ENCODE measurements at regions not wholly inside any gene's neighbourhood (a gene's known extent, or its start where the extent isn't known, plus 50 kb on each side); places are given as distances from the start of the nearest gene placed in this dataset.
"Not testable (repeated sequence)": the region's sequence is repeated elsewhere in the genome, so short reads cannot be mapped to it uniquely, and the experiment has no call there.

DNA sequence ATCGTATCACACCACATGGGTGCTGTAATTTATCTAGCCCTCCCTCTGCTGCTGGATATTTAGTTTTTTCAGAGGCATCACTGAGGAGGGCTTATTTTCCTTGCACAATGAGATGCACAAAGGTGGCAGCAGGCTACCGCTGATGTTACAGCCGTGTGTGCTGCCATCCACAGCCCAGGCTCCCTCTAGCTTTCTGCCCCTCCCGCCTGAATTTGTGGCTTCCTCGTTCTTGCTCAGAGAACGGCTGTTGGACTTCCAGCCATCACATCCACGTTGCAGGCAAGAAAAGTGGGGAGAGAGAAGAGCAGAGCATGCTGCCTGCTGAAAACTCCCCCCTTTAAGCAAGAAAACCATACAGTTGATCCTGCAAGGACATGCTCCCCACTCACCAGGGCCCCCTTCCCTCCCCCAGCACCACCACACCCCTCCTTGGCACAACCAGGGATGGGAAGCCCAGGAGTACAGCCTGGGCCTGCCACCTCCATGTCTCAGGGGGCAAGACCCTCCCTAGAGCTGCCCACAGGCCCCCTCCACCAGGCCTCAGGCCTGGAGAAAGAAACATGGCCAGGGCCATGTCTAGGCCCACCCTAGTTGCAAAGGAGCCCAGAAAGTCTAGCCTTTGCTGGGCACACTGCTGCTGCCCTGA, 102.6 kb downstream of the MRPL14 start:
- H3K27ac ChIP-seq (ENCODE audit: low read depth, low read length), result no peak overlapping the region
- H3K36me3 ChIP-seq (ENCODE audit: control insufficient read depth in 5 of 5, insufficient read depth in 5 of 5, low read length in 5 of 5), result no peaks in the 10 kb centered on the region
- no peaks in the 10 kb centered on the region for H3K9me3 ChIP-seq (ENCODE audit: control insufficient read depth in 5 of 5, low read length in 5 of 5)
- H3K4me3 ChIP-seq (ENCODE audit: low read depth in 1 of 5, low read length in 5 of 5), result no peak overlapping the region
- H3K4me1 ChIP-seq (ENCODE audit: control insufficient read depth in 5 of 5, insufficient read depth in 5 of 5, low read length in 5 of 5), result peaks cover 0 to 6% (median 0%) of the 10 kb centered on the region in 5 donors
- no peak overlapping the region for H3K9ac ChIP-seq (ENCODE audit: low read length in 5 of 5)
- peaks cover 2 to 8% (median 2%) of the 10 kb centered on the region in 5 donors for H3K27me3 ChIP-seq (ENCODE audit: control insufficient read depth in 5 of 5, insufficient read depth in 4 of 5, low read length in 5 of 5)

- no peak overlapping the region for H3K4me3 ChIP-seq (ENCODE audit: low read depth in 1 of 5, low read length in 5 of 5)
- H3K9me3 ChIP-seq (ENCODE audit: control insufficient read depth in 5 of 5, low read length in 5 of 5), result no peaks in the 10 kb centered on the region
- H3K27me3 ChIP-seq (ENCODE audit: control insufficient read depth in 5 of 5, insufficient read depth in 4 of 5, low read length in 5 of 5), result peaks cover 2 to 8% (median 2%) of the 10 kb centered on the region in 5 donors
- H3K27ac ChIP-seq (ENCODE audit: low read depth, low read length), result no peak overlapping the region
- peaks cover 0 to 6% (median 0%) of the 10 kb centered on the region in 5 donors for H3K4me1 ChIP-seq (ENCODE audit: control insufficient read depth in 5 of 5, insufficient read depth in 5 of 5, low read length in 5 of 5)
- H3K9ac ChIP-seq (ENCODE audit: low read length in 5 of 5), result no peak overlapping the region
- H3K36me3 ChIP-seq (ENCODE audit: control insufficient read depth in 5 of 5, insufficient read depth in 5 of 5, low read length in 5 of 5), result no peaks in the 10 kb centered on the region
These were observed 103.4 kb downstream of the MRPL14 start for GRCh38 chr6:44023586-44024454.

- H3K4me1 ChIP-seq (ENCODE audit: control insufficient read depth in 5 of 5, insufficient read depth in 5 of 5, low read length in 5 of 5), result peaks cover 0 to 6% (median 0%) of the 10 kb centered on the region in 5 donors
- H3K27ac ChIP-seq (ENCODE audit: low read depth, low read length), result no peak overlapping the region
- H3K9me3 ChIP-seq (ENCODE audit: control insufficient read depth in 5 of 5, low read length in 5 of 5), result no peaks in the 10 kb centered on the region
These were observed 104.4 kb downstream of the MRPL14 start for GRCh38 chr6:44022671-44023352.

DNA sequence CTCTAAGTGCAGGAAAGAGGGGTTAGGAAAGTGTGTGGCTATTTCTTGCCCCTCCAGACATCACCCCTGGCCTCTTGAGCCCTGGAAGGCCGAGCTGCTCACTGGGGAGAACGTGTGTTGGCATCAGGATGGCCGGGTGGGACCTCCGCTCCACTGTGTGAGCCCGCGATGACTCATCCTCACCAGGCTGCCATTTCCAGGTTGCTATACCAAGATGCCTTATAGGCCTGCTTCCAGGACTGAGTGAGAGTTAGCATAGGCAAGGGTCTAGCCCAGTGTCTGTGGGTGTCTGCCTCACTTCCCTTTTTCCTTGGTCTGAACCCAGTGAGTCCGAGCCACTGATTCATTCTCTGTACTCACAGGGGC, 105.0 kb downstream of the MRPL14 start:
- Histone ChIP-seq H3K9ac (ENCODE audit: low read length in 5 of 5) (no peak overlapping the region), H3K9me3 (ENCODE audit: control insufficient read depth in 5 of 5, low read length in 5 of 5) (no peaks in the 10 kb centered on the region), H3K36me3 (ENCODE audit: control insufficient read depth in 5 of 5, insufficient read depth in 5 of 5, low read length in 5 of 5) (no peaks in the 10 kb centered on the region), H3K4me3 (ENCODE audit: low read depth in 1 of 5, low read length in 5 of 5) (no peak overlapping the region), H3K4me1 (ENCODE audit: control insufficient read depth in 5 of 5, insufficient read depth in 5 of 5, low read length in 5 of 5) (peaks cover 0 to 6% (median 0%) of the 10 kb centered on the region in 5 donors), H3K27ac (ENCODE audit: low read depth, low read length) (no peak overlapping the region), H3K27me3 (ENCODE audit: control insufficient read depth in 5 of 5, insufficient read depth in 4 of 5, low read length in 5 of 5) (peaks cover 2 to 8% (median 2%) of the 10 kb centered on the region in 5 donors)

More at GRCh38 chr6:44022671-44023352, 104.4 kb downstream of the MRPL14 start:
- no peak overlapping the region for H3K9ac ChIP-seq (ENCODE audit: low read length in 5 of 5)
- peaks cover 2 to 8% (median 2%) of the 10 kb centered on the region in 5 donors for H3K27me3 ChIP-seq (ENCODE audit: control insufficient read depth in 5 of 5, insufficient read depth in 4 of 5, low read length in 5 of 5)
- no peaks in the 10 kb centered on the region for H3K36me3 ChIP-seq (ENCODE audit: control insufficient read depth in 5 of 5, insufficient read depth in 5 of 5, low read length in 5 of 5)
- H3K4me3 ChIP-seq (ENCODE audit: low read depth in 1 of 5, low read length in 5 of 5), result no peak overlapping the region

DNA sequence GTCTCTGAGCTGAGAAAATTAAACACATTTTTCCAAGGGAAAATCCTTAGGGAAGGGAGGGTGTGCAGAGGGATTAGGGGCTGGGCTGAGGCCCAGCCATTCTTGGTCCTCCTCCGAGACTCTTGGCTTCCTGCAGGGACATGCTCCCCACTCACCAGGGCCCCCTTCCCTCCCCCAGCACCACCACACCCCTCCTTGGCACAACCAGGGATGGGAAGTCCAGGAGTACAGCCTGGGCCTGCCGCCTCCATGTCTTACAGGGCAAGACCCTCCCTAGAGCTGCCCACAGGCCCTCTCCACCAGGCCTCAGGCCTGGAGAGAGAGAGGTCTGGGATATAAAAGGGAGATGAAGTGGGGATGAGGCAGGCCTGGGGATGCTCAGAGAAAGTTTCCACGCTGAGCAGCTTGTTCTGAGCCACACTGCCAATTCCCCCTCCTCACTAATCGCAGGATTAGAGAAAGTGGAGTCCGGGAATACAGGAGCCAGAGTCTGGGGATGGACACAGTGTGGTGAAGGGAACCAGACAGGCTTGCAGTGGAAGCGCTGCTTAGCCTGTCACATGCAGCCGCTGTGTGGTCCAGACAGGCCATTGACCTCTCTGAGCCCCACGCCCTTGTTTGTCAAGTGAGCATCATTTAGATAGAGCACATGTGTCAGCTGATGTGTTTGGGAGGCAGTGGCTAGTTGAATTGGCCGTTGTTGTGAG, 105.5 kb downstream of the MRPL14 start:
- H3K9me3 ChIP-seq (ENCODE audit: control insufficient read depth in 5 of 5, low read length in 5 of 5), result no peaks in the 10 kb centered on the region
- H3K27ac ChIP-seq (ENCODE audit: low read depth, low read length), result no peak overlapping the region
- H3K4me1 ChIP-seq (ENCODE audit: control insufficient read depth in 5 of 5, insufficient read depth in 5 of 5, low read length in 5 of 5), result peaks cover 0 to 6% (median 0%) of the 10 kb centered on the region in 5 donors
- peaks cover 2 to 8% (median 2%) of the 10 kb centered on the region in 5 donors for H3K27me3 ChIP-seq (ENCODE audit: control insufficient read depth in 5 of 5, insufficient read depth in 4 of 5, low read length in 5 of 5)
- no peak overlapping the region for H3K9ac ChIP-seq (ENCODE audit: low read length in 5 of 5)
- H3K4me3 ChIP-seq (ENCODE audit: low read depth in 1 of 5, low read length in 5 of 5), result no peak overlapping the region
- no peaks in the 10 kb centered on the region for H3K36me3 ChIP-seq (ENCODE audit: control insufficient read depth in 5 of 5, insufficient read depth in 5 of 5, low read length in 5 of 5)

GRCh38 chr6:44020664-44021425, 106.4 kb downstream of the MRPL14 start:
- H3K27me3 ChIP-seq (ENCODE audit: control insufficient read depth in 5 of 5, insufficient read depth in 4 of 5, low read length in 5 of 5), result peaks cover 2 to 8% (median 2%) of the 10 kb centered on the region in 5 donors
- H3K4me1 ChIP-seq (ENCODE audit: control insufficient read depth in 5 of 5, insufficient read depth in 5 of 5, low read length in 5 of 5), result peaks cover 0 to 6% (median 0%) of the 10 kb centered on the region in 5 donors
- H3K4me3 ChIP-seq (ENCODE audit: low read depth in 1 of 5, low read length in 5 of 5), result no peak overlapping the region
- no peaks in the 10 kb centered on the region for H3K9me3 ChIP-seq (ENCODE audit: control insufficient read depth in 5 of 5, low read length in 5 of 5)
- H3K9ac ChIP-seq (ENCODE audit: low read length in 5 of 5), result no peak overlapping the region
- H3K27ac ChIP-seq (ENCODE audit: low read depth, low read length), result no peak overlapping the region
- H3K36me3 ChIP-seq (ENCODE audit: control insufficient read depth in 5 of 5, insufficient read depth in 5 of 5, low read length in 5 of 5), result no peaks in the 10 kb centered on the region

DNA sequence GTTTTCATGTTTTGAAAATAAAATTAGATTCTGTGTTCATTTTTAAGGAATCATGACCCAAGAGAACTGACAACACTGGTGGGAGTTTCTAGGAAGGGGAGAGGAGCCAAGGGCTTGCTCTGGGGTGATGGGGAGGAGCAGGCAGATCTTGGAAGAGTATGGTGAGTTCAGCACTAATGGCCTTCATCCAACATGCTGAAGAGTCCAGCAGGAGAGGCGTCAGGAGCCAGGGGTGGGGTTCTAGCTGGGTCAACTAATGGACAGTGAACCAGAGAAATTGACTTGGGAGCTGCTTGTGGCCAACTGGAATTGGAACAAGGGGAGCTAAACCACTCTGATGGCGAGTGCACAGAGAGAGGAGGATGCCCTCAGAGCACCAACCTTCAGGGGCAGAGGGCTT, 107.1 kb downstream of the MRPL14 start:
- no peak overlapping the region for H3K27ac ChIP-seq (ENCODE audit: low read depth, low read length)
- H3K27me3 ChIP-seq (ENCODE audit: control insufficient read depth in 5 of 5, insufficient read depth in 4 of 5, low read length in 5 of 5), result peaks cover 2 to 8% (median 2%) of the 10 kb centered on the region in 5 donors
- H3K4me3 ChIP-seq (ENCODE audit: low read depth in 1 of 5, low read length in 5 of 5), result no peak overlapping the region
- peaks cover 0 to 4% (median 0%) of the 10 kb centered on the region in 5 donors for H3K4me1 ChIP-seq (ENCODE audit: control insufficient read depth in 5 of 5, insufficient read depth in 5 of 5, low read length in 5 of 5)
- H3K9me3 ChIP-seq (ENCODE audit: control insufficient read depth in 5 of 5, low read length in 5 of 5), result no peaks in the 10 kb centered on the region
- H3K36me3 ChIP-seq (ENCODE audit: control insufficient read depth in 5 of 5, insufficient read depth in 5 of 5, low read length in 5 of 5), result no peaks in the 10 kb centered on the region
- no peak overlapping the region for H3K9ac ChIP-seq (ENCODE audit: low read length in 5 of 5)

DNA sequence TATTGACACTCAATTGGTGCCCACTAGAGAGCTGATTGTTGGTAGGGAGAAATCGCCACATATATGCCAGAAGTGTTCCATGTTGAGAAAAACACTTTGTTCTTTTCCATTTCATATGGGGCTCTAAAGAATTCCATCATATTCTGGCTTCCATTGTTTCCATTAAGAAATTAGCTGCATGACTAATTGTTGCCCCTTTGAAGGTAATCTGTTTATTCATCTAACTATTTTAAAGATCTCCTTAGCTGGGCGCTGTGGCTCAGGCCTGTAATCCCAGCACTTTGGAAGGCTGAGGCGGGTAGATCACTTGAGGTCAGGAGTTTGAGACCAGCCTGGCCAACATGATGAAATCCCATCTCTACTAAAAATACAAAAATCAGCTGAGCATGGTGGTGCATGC, 109.9 kb downstream of the MRPL14 start:
- not testable (repeated sequence) for H3K27me3 ChIP-seq (ENCODE audit: control insufficient read depth in 5 of 5, insufficient read depth in 4 of 5, low read length in 5 of 5); H3K9me3 ChIP-seq (ENCODE audit: control insufficient read depth in 5 of 5, low read length in 5 of 5); H3K9ac ChIP-seq (ENCODE audit: low read length in 5 of 5); H3K27ac ChIP-seq (ENCODE audit: low read depth, low read length); H3K4me1 ChIP-seq (ENCODE audit: control insufficient read depth in 5 of 5, insufficient read depth in 5 of 5, low read length in 5 of 5); H3K36me3 ChIP-seq (ENCODE audit: control insufficient read depth in 5 of 5, insufficient read depth in 5 of 5, low read length in 5 of 5); H3K4me3 ChIP-seq (ENCODE audit: low read depth in 1 of 5, low read length in 5 of 5)
